Suprapubic skin (tissue), 4 donors: ENCODE measurements at regions not wholly inside any gene's neighbourhood (a gene's known extent, or its start where the extent isn't known, plus 50 kb on each side); places are given as distances from the start of the nearest gene placed in this dataset.

Source experiments
- DNase-seq, 2 donors: peaks; one replicate each; pipeline ENCODE4 v3.0.0-alpha.2; 2019; ENCODE audit warnings: low spot score in 2 of 2
- H3K27ac ChIP-seq: fragments of 200-600 bp; sonication (generic); one replicate; pipeline ENCODE4 v1.5.1; 2019
- H3K27me3 ChIP-seq: fragments of 200-600 bp; sonication (generic); one replicate; pipeline ENCODE4 v1.5.1; 2019
- H3K36me3 ChIP-seq: fragments of 200-600 bp; sonication (generic); one replicate; pipeline ENCODE4 v1.5.1; 2019
- H3K4me1 ChIP-seq: fragments of 200-600 bp; sonication (generic); one replicate; pipeline ENCODE4 v1.5.1; 2019
- H3K4me3 ChIP-seq: fragments of 200-600 bp; sonication (generic); one replicate; pipeline ENCODE4 v1.5.1; 2019; ENCODE audit warnings: mild to moderate bottlenecking
- H3K9me3 ChIP-seq: fragments of 200-600 bp; sonication (generic); one replicate; pipeline ENCODE4 v1.5.1; 2019
- EP300 ChIP-seq: sonication (generic); formaldehyde crosslinking; IDR thresholded peaks from one replicate; pipeline ENCODE4 v1.6.1; 2017; ENCODE audit warnings: antibody characterized with exemption
- POLR2A ChIP-seq, 2 donors: fragments of 450-650 bp; IDR thresholded peaks; one replicate each; pipeline ENCODE4 v1.6.1; 2017; ENCODE audit warnings: antibody characterized with exemption in 2 of 2, mild to moderate bottlenecking in 2 of 2, moderate library complexity in 2 of 2
- POLR2AphosphoS5 ChIP-seq, 3 donors: sonication (generic); formaldehyde crosslinking; IDR thresholded peaks; one replicate each; pipeline ENCODE4 v1.6.1; 2017; ENCODE audit warnings: antibody characterized with exemption in 3 of 3
- WGBS: methylation state at CpG from one replicate; pipeline ENCODE4 v1.1.5; 2018; 5-methylcytosine and 5-hydroxymethylcytosine counted together
- TF ChIP-seq, protein P1 (sequence below), 2 donors: fragments of 200-600 bp in 1 of 2; fragments of 450-650 bp in 1 of 2; sonication (generic) in 1 of 2; IDR thresholded peaks; one replicate each; pipeline ENCODE4 v1.5.1; 2016 to 2019; ENCODE audit warnings: antibody characterized with exemption in 2 of 2, mild to moderate bottlenecking in 1 of 2, moderate library complexity in 1 of 2

DNA sequence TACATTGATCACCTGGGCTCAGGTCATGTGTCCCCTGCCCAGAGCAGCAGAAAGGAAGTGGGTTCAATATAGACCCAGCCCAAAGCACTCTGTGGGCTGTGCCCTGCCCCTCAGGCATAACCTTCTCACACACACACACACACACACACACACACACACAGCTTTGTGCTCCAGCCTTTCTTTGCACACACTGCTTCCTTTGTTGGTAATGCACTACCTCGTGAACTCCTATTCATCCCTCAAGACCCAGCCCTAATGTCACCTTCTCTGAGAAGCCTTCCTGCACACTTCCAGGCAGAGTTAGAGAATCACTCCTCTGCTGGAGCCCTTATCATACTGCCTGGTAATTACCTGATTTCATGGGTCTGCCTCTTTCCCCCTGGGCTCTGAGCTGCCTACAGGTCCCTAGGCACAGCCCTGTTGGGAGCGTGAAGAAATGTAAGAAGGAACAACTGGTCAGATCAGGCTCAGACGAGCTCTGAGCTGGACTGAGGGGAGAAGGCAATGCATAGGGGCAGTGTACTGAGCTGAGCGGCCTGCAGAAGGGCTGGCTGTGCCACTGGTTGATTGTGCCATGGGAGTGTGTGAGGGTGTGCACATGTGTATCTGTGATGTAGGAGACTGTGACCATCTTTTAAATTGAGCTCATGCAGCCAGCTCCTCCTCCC is 210.3 kb downstream of the GLI2 start:
- no peak for DNase-seq
- no peaks in the 10 kb centered on the region for H3K9me3 ChIP-seq
- H3K4me1 ChIP-seq: no peaks in the 10 kb centered on the region
- no peak overlapping the region for H3K27ac ChIP-seq
- H3K36me3 ChIP-seq: no peaks in the 10 kb centered on the region
- TF ChIP-seq, protein P1, sequence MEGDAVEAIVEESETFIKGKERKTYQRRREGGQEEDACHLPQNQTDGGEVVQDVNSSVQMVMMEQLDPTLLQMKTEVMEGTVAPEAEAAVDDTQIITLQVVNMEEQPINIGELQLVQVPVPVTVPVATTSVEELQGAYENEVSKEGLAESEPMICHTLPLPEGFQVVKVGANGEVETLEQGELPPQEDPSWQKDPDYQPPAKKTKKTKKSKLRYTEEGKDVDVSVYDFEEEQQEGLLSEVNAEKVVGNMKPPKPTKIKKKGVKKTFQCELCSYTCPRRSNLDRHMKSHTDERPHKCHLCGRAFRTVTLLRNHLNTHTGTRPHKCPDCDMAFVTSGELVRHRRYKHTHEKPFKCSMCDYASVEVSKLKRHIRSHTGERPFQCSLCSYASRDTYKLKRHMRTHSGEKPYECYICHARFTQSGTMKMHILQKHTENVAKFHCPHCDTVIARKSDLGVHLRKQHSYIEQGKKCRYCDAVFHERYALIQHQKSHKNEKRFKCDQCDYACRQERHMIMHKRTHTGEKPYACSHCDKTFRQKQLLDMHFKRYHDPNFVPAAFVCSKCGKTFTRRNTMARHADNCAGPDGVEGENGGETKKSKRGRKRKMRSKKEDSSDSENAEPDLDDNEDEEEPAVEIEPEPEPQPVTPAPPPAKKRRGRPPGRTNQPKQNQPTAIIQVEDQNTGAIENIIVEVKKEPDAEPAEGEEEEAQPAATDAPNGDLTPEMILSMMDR (IDR thresholded peaks at IDR 0.05): no peak
- TF ChIP-seq EP300 (no peak), POLR2A (IDR thresholded peaks at IDR 0.05) (no peak), POLR2AphosphoS5 (IDR thresholded peaks at IDR 0.05) (no peak)
- H3K27me3 ChIP-seq: no peaks in the 10 kb centered on the region
- no peak overlapping the region for H3K4me3 ChIP-seq
- WGBS: 94% methylated on average over 4 of the region's 4 CpGs

DNA sequence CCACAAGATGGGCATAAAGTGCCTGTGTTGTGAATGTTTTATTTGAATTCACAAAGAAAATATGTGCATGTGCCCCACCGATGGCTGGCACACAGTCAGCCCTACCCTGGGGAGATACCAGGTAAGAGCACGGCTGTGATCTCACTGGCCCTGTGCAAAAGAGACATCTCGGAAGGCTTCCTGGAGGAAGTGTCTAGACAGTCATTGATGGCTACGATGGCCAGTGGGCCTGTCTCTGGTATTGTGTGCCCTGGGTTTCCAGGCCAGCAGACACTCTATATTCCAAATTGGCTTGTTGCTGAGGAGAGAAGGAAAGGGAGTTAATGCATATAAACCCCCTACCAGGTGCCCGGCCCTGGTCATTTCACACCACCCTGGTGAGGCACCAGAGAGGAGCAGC is 211.7 kb downstream of the GLI2 start:
- TF ChIP-seq, protein P1 (IDR thresholded peaks at IDR 0.05): no peak
- TF ChIP-seq POLR2A (IDR thresholded peaks at IDR 0.05): no peak
- TF ChIP-seq EP300: no peak
- no peak for TF ChIP-seq POLR2AphosphoS5 (IDR thresholded peaks at IDR 0.05)
- Histone ChIP-seq H3K36me3 (no peaks in the 10 kb centered on the region), H3K27me3 (no peaks in the 10 kb centered on the region), H3K4me1 (peaks cover 6% of the 10 kb centered on the region), H3K27ac (no peak overlapping the region), H3K4me3 (no peak overlapping the region), H3K9me3 (no peaks in the 10 kb centered on the region)
- no peak for DNase-seq
- 97% methylated on average over 4 of the region's 5 CpGs for WGBS

DNA sequence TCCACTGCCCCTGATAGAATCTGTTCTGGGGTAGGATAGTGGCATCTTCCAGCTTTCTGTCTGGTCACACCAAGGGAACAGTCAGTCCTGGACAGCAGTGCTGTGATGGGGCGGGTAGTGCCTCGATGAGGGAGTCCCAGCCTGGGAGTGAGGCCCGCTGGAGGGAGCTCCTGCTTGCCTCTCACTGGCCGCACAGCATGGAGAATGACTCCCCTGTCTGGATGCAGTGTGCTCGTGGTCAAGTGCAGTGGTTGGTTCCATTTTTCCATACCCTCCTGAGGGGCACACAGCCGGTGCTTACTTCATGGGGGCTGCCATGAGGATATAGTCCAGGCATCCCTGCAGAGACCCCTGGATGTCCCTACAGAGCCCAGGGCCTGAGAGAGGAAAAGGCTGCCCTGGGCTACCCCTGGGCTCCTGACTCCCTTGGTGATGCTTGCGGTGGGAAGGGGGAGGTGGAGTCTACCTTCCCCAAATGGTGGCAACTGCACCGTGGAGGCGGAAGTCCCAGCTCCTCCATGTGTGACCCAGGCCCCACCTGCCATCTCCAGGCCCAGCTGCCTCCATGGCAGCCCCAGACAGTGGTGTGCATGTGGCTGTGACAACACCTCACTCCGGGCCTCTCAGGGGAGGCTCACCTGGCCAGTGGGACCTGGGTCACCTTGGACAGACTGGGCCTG is 212.5 kb downstream of the GLI2 start:
- DNase-seq: no peak
- Histone ChIP-seq H3K27me3 (no peaks in the 10 kb centered on the region), H3K4me3 (no peak overlapping the region), H3K4me1 (peaks cover 6% of the 10 kb centered on the region), H3K36me3 (no peaks in the 10 kb centered on the region), H3K27ac (no peak overlapping the region), H3K9me3 (no peaks in the 10 kb centered on the region)
- WGBS: 100% methylated on average over 2 of the region's 10 CpGs
- TF ChIP-seq EP300 (no peak), POLR2A (IDR thresholded peaks at IDR 0.05) (no peak), POLR2AphosphoS5 (IDR thresholded peaks at IDR 0.05) (no peak)
- TF ChIP-seq, protein P1 (IDR thresholded peaks at IDR 0.05): no peak

DNA sequence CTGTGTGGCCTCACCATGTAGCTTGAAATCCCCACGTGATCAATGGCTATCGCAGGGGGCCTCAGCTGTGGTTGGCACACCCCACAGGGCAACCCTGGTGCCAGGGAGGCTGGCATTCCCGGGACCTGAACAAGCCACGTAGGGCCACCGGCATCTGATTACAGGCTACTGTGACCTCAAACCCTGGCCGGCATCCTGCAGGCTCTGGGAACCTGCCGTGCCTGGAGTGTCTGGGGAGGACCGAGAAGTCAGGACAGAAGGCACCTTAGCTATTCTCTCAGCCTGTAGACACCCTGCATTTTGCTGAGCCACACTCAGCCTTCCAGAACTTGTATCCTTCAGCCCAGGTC is 213.0 kb downstream of the GLI2 start:
- Histone ChIP-seq H3K4me3 (no peak overlapping the region), H3K36me3 (no peaks in the 10 kb centered on the region), H3K9me3 (no peaks in the 10 kb centered on the region), H3K27ac (no peak overlapping the region), H3K27me3 (no peaks in the 10 kb centered on the region), H3K4me1 (peaks cover 6% of the 10 kb centered on the region)
- 91% methylated on average over 4 of the region's 8 CpGs for WGBS
- no peak for TF ChIP-seq EP300
- TF ChIP-seq, protein P1 (IDR thresholded peaks at IDR 0.05): no peak
- no peak for TF ChIP-seq POLR2AphosphoS5 (IDR thresholded peaks at IDR 0.05)
- TF ChIP-seq POLR2A (IDR thresholded peaks at IDR 0.05): no peak
- DNase-seq: no peak

DNA sequence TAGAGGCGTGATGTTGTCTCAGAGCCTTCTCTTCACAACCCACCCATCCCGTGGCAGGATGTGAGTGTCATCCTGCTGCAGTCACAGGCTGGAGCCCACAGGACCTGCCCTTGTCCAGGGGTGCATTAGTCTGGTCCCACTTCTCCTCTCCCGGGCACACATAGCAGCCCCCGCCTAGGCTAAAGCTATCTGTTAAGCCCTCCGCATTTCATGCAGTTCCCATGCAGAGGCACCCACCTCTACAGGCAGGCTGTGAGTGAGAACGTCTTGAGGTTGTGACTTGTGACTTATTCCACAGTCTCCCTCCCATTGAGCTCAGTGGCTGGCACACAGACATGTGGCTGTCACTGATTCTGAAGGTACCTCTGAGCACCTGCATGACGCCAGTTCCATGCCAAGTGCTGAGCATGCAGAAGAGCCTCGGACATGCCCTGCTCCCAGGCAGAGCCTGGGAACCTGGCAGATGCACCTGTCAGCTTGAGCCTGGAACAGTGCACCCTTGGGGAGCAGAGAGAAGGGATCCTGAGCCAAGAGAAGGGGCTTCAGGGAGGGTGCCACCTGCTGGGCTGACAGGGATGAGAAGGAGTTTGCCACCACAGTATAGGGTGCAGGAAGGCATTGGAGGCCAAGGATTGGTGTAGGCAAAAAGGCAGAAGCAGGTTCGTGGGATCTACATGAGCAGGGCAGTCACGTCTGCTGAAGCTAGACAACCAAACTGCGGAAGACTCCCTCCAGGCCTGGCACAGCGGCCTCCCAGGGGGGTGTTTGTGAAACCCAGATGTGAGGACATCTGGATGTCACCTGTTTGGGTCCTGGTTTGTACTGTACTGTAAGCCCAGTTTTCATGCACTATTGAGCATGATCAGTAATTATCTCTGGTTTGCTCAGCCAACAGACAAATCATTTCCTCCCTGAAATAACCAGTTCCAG is 213.6 kb downstream of the GLI2 start:
- DNase-seq: no peak
- 79% methylated on average over 10 of the region's 12 CpGs for WGBS
- H3K27me3 ChIP-seq: no peaks in the 10 kb centered on the region
- TF ChIP-seq, protein P1 (IDR thresholded peaks at IDR 0.05): no peak
- TF ChIP-seq EP300 (no peak), POLR2A (IDR thresholded peaks at IDR 0.05) (no peak), POLR2AphosphoS5 (IDR thresholded peaks at IDR 0.05) (no peak)
- no peaks in the 10 kb centered on the region for H3K9me3 ChIP-seq
- peaks cover 6% of the 10 kb centered on the region for H3K4me1 ChIP-seq
- no peak overlapping the region for H3K4me3 ChIP-seq
- no peaks in the 10 kb centered on the region for H3K36me3 ChIP-seq
- H3K27ac ChIP-seq: no peak overlapping the region
